ENCODE measurements at regions not wholly inside any gene's neighbourhood (a gene's known extent, or its start where the extent isn't known, plus 50 kb on each side); places are given as distances from the start of the nearest gene placed in this dataset.
A peak's percentile ranks its signal among the peaks of the same experiment; 100 is the strongest.

- no peak overlapping the region for H3K27ac ChIP-seq (ENCODE audit: low read depth in 2 of 2, low read length in 2 of 2)
- no peaks in the 10 kb centered on the region for H3K27me3 ChIP-seq (ENCODE audit: control insufficient read depth, insufficient read depth, low read length)
- DNase-seq (no peak), FAIRE-seq (no peak)
- H3K4me1 ChIP-seq (ENCODE audit: control insufficient read depth in 2 of 3, insufficient read depth in 2 of 3, low read depth in 1 of 3, low read length in 3 of 3) = no peaks in the 10 kb centered on the region
- TF ChIP-seq CTCF (IDR thresholded peaks at IDR 0.05; ENCODE audit: borderline replicate concordance, extremely low read depth, insufficient read depth) = no peak
- intact Hi-C loops (cut with DNase I) = no loop called here
- no peaks in the 10 kb centered on the region for H3K36me3 ChIP-seq (ENCODE audit: control insufficient read depth in 2 of 3, insufficient read depth in 3 of 3, low read length in 3 of 3)
- no peak overlapping the region for H3K4me3 ChIP-seq (ENCODE audit: low read length in 3 of 3)
- no peaks in the 10 kb centered on the region for H3K9me3 ChIP-seq (ENCODE audit: control insufficient read depth in 2 of 3, insufficient read depth in 1 of 3, low read length in 3 of 3)
- H3K9ac ChIP-seq (ENCODE audit: low read length in 3 of 3) = no peak overlapping the region
Observed at GRCh38 chr14:83126076-83126475, 1592.4 kb upstream of the SEL1L start.

DNA sequence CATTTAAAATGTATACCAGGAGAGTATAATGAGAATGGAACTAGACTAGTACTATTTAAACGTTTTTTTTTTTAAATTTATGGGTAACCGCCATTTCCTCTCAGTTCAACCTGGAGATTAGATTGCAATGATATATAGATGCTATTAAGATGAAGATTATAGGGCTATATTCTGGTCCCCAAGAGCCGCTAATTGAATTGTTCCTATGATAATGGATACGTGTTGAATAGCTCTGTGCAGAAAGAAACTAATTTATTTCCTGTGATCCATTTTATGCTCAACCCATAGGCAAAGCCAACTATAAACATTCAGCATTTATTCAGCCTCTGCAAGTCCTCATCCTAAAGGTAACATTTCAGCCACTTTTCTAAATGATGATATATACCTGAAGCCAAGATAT is 1595.1 kb upstream of the SEL1L start:
- DNase-seq (no peak), FAIRE-seq (no peak)
- no peak overlapping the region for H3K27ac ChIP-seq (ENCODE audit: low read depth in 2 of 2, low read length in 2 of 2)
- H3K36me3 ChIP-seq (ENCODE audit: control insufficient read depth in 2 of 3, insufficient read depth in 3 of 3, low read length in 3 of 3) = no peaks in the 10 kb centered on the region
- no peak overlapping the region for H3K4me3 ChIP-seq (ENCODE audit: low read length in 3 of 3)
- intact Hi-C loops (cut with DNase I) = no loop called here
- H3K4me1 ChIP-seq (ENCODE audit: control insufficient read depth in 2 of 3, insufficient read depth in 2 of 3, low read depth in 1 of 3, low read length in 3 of 3) = no peaks in the 10 kb centered on the region
- no peak for TF ChIP-seq CTCF (IDR thresholded peaks at IDR 0.05; ENCODE audit: borderline replicate concordance, extremely low read depth, insufficient read depth)
- H3K27me3 ChIP-seq (ENCODE audit: control insufficient read depth, insufficient read depth, low read length) = no peaks in the 10 kb centered on the region
- H3K9ac ChIP-seq (ENCODE audit: low read length in 3 of 3) = no peak overlapping the region
- H3K9me3 ChIP-seq (ENCODE audit: control insufficient read depth in 2 of 3, insufficient read depth in 1 of 3, low read length in 3 of 3) = no peaks in the 10 kb centered on the region

DNA sequence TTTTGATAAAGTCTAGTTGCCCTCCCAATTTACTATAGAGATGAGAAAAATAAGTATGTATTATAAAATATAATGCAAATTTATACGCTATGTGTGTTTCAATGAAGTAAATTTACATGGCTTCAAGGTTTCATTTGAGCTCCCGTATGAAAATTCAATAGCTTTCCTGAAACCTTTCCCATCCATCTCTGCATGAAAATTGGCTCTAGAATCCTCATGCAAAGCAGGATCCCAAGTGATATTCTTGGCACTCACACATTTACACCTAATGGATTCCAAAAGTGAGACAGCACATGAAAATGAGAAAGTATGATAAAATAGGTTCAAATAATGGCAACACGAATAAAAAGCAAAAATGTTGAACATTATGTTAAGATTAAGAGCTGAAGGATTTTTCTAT is 1595.8 kb upstream of the SEL1L start:
- intact Hi-C loops (cut with DNase I) = no loop called here
- Histone ChIP-seq H3K4me1 (ENCODE audit: control insufficient read depth in 2 of 3, insufficient read depth in 2 of 3, low read depth in 1 of 3, low read length in 3 of 3) (no peaks in the 10 kb centered on the region), H3K9me3 (ENCODE audit: control insufficient read depth in 2 of 3, insufficient read depth in 1 of 3, low read length in 3 of 3) (no peaks in the 10 kb centered on the region), H3K27me3 (ENCODE audit: control insufficient read depth, insufficient read depth, low read length) (no peaks in the 10 kb centered on the region), H3K4me3 (ENCODE audit: low read length in 3 of 3) (no peak overlapping the region), H3K27ac (ENCODE audit: low read depth in 2 of 2, low read length in 2 of 2) (no peak overlapping the region), H3K36me3 (ENCODE audit: control insufficient read depth in 2 of 3, insufficient read depth in 3 of 3, low read length in 3 of 3) (no peaks in the 10 kb centered on the region), H3K9ac (ENCODE audit: low read length in 3 of 3) (no peak overlapping the region)
- TF ChIP-seq CTCF (IDR thresholded peaks at IDR 0.05; ENCODE audit: borderline replicate concordance, extremely low read depth, insufficient read depth) = no peak
- FAIRE-seq (no peak), DNase-seq (no peak)

GRCh38 chr14:83133981-83134645 is 1600.5 kb upstream of the SEL1L start:
- Histone ChIP-seq H3K27me3 (ENCODE audit: control insufficient read depth, insufficient read depth, low read length) (no peaks in the 10 kb centered on the region), H3K4me3 (ENCODE audit: low read length in 3 of 3) (no peak overlapping the region), H3K4me1 (ENCODE audit: control insufficient read depth in 2 of 3, insufficient read depth in 2 of 3, low read depth in 1 of 3, low read length in 3 of 3) (no peaks in the 10 kb centered on the region), H3K9me3 (ENCODE audit: control insufficient read depth in 2 of 3, insufficient read depth in 1 of 3, low read length in 3 of 3) (no peaks in the 10 kb centered on the region), H3K36me3 (ENCODE audit: control insufficient read depth in 2 of 3, insufficient read depth in 3 of 3, low read length in 3 of 3) (no peaks in the 10 kb centered on the region), H3K9ac (ENCODE audit: low read length in 3 of 3) (no peak overlapping the region), H3K27ac (ENCODE audit: low read depth in 2 of 2, low read length in 2 of 2) (no peak overlapping the region)
- FAIRE-seq (no peak), DNase-seq (peak in 1 of 5 donors; percentile 4)
- TF ChIP-seq CTCF (IDR thresholded peaks at IDR 0.05; ENCODE audit: borderline replicate concordance, extremely low read depth, insufficient read depth) = no peak
- intact Hi-C loops (cut with DNase I) = no loop called here

All from kidney (tissue), 13 donors.